NCI-H2081 treated with DMSO at 0.1 percent for 48 hours (cell line): ENCODE measurements at regions not wholly inside any gene's neighbourhood (a gene's known extent, or its start where the extent isn't known, plus 50 kb on each side); places are given as distances from the start of the nearest gene placed in this dataset.

Source experiments
- DNase-seq: peaks from one replicate; lab custom pipeline; 2025; lab: John Stamatoyannopoulos, UW

DNA sequence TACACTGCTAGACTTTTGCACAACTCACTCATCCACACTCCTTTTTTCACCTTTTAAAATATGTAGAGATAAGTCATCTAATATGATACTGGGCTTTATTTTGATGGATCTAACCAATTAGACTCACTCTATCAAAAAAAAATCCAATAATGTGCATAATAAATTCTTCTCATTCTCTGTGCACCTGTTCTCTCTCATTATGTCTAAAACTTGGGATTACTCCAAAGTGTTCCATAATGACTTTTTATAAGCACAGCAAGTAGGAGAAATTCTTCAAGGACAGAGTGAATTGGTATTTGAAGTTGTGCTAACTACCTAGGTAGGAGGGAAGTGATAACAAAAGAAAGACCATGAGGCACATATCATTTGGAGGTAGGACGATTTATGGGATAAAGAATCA lies 1438.8 kb downstream of the PCDH7 start:
- no peak for DNase-seq

DNA sequence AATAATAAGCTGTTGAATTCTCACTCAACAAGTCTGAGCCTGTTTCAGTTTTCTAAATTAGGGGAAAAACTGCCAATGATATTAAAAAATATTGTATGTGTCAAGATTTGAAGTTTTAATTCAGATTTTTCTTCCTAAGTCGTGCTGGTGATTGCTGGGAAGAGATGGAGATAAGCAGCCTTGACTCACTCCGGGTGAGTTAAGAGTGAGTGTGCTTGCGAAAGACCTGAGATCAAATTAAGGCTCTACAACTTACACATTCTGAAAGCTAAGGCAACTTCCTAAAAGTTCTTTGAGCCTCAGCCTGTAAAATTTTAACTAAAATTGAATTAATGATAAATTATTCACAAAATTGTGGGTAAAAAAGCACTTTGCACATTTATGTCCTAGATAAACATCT lies 1441.2 kb downstream of the PCDH7 start:
- DNase-seq, result no peak

DNA sequence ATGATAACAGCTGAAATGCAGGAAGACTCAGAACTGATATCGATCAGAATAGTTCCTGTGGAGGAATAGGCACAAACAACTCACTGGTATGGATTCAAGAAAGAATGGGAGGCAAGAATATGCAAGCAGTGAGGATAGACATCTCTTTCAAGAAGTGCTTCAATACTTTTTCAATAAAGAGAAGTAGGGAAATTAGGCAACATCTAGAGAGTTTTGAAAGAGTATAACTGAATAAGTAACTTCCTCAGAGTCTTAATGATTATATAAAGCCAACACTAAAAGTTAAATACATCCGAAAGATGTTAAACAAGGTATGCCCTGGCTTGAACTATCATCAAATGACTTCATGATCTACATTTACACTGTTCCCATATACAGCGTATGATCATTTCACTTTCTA lies 1443.0 kb downstream of the PCDH7 start:
- DNase-seq, result no peak

DNA sequence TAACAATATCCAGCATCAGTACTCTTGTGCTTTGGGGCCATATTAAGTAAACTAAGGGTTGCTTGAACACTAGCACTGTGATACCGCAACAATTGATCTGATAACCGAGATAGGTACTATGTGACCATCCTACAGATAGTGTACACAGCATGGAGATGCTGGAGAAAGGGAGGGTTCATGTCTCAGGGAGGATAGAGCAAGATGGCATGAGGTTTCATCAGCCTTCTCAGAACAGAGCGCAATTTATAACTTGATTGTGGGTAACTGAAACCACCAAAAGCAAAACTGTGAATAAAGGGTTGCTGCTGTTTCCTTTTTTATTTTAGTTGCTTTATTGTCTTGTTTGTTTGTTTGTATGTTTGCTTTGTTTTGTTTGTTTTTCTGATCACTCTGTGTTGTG lies 1449.7 kb downstream of the PCDH7 start:
- no peak for DNase-seq

DNA sequence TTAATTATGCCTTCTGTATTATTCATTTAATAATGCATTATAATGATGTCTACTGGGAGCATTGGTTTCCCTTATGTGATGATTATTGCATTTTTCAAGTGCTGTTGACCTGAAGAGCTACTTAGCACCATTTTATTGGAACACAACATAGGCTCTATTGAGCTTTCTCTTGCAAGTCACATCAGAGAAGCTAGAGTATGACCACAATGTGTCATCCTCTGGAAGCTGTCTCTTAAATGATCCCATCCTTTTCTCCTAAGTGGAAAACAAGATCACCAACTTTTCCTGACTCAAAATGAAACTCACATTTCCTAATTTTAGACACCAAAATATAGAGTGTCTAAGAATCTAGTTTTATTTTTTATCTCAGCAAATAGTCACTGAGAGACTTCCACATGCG lies 1451.9 kb downstream of the PCDH7 start:
- DNase-seq, result no peak

DNA sequence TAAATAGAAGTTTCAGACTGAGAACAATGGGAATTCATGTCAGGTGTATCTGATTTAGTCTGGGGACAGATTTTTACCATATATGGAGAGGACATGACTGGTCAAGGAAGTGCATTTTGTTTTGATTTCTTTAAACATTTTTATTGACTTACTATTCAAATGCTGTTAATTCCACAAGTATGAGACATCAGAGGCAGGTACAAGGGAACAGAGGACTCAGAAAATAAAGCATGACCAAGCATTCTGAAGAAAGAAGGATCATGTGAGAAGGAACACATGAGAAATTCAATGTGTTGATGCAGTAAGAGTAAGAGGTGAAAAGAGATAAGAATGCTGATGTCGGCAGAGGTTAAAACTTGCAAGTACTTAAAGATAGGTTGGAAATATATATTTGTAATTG lies 1452.6 kb downstream of the PCDH7 start:
- DNase-seq, result no peak

DNA sequence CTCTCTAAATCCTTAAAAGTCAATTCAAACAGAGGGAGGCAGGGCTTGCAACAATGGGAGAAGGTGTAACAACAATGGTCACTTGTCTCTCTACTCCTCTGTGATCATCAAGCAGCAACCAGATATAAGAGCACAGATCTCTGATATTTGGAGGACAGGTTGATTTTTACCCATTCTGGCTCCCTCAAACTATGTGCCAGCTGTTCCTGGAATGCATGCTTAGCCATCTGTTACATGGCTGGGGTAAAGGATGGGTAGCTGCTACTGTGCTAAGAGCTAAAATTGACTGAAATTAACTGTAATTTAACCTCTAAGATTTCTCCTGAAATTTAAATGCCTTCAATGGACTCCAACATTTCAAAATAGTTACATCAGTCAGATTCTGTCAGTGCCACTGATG lies 1459.9 kb downstream of the PCDH7 start:
- DNase-seq, result no peak

DNA sequence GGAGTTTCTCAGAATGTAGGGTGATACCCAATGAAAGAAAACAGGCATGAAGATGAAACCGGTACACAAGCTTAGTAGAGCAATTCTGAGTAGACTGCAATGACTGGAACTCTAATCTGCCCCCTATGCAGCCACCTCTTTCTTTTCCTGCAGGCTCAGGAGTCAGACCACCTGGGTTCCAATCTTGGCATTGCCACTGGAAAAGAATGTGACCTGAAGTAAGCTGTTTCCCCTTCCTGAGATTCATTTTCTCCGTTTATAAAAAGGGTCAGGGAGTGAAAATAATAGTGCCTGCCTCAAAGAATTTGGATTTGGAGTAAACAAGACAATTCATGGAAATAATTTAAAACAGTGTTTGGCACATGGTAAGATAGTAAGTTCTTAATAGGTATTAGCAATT lies 1464.0 kb downstream of the PCDH7 start:
- DNase-seq, result no peak

DNA sequence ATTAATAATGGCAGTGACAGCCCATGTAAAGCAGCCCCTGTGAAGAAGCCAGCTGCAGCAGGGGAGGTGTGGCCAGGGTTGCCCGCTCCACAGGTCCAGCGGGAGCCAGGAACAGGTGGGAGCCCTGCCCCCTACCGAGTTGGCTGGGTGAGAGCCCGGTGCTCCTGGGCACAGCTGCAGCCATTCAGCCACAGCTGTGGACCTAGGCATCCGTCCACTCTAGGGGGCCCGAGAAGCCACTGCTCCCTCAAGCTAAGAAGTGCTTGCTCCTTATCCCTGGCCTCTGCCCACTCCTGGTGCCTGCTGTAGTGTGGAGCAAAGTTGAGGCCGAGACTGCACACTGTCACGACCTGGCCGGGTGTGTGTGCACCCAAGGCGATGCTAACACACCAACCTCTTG lies 1469.0 kb downstream of the PCDH7 start:
- no peak for DNase-seq

DNA sequence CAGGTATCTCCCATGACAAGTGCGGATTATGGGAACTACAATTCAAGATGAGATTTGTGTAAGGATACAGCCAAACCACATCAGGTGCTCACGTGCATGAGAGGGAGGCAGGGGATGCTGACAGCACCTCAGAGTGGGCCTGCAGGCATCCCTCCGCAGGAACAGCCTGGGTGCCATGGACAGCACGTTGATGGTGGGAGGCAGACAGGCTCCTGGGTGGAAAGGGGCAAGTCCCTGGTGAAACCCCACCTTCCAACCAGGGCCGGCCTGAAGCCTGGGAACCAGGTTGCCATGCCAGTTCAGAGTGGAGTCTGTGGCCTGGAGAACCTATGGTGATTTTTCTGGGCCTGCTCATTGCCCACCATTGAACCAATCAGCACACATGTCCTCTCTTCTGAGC lies 1469.6 kb downstream of the PCDH7 start:
- DNase-seq, result no peak

DNA sequence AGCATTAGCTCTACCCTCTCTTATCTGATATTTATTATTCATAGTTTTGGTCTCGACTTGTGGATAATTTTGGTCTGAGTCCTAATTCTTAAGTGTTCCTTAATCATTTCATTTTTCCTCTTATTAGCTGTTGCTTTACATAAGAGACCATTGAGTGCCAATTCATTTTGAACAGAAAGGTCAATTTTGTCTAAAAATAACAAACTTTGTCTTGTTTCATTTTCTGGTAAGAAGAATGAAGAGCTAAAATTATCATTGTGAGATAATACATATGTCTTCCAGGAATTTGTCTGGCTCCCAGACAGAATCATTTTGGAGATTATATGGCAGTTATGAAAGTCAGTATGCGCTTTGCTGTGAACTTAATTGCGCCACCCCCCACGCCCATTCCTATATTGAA lies 1471.8 kb downstream of the PCDH7 start:
- DNase-seq, result no peak

DNA sequence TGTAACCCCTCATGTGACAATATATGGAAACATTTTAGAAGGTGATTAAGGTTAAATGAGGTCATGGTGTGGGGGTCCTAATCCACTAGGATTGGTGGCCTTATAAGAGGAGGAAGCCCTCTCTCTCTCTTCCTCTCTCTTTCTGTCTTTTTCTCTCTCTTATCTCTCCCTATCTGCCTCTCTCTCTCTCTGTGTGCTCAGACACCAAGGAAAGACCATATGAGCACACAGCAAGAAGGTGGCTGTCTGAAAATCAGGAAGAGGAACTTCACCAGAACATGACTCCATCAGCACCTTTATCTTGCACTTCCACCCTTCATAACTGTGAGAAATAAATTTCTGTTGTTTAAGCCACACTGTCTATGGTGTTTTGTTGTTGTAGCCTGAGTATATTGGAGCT lies 1472.2 kb downstream of the PCDH7 start:
- DNase-seq, result no peak

DNA sequence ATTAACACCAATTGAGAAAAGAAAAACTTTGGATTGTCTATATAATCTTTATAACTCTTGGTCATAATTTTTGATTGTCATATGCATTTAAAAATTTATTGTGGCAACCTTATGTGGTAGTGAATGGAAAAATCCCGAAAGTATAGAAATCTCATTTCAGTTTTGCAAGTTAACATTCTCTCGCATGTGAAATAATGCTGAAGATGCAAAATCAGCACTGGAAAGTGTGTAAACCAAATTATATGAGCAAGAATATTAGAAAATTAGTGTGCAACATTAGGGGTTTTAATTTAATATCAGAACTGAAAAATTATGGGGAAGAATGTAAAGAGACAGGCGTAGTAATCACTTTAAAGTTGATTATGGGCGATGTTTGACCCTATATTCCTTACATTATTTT lies 1472.8 kb downstream of the PCDH7 start:
- no peak for DNase-seq

DNA sequence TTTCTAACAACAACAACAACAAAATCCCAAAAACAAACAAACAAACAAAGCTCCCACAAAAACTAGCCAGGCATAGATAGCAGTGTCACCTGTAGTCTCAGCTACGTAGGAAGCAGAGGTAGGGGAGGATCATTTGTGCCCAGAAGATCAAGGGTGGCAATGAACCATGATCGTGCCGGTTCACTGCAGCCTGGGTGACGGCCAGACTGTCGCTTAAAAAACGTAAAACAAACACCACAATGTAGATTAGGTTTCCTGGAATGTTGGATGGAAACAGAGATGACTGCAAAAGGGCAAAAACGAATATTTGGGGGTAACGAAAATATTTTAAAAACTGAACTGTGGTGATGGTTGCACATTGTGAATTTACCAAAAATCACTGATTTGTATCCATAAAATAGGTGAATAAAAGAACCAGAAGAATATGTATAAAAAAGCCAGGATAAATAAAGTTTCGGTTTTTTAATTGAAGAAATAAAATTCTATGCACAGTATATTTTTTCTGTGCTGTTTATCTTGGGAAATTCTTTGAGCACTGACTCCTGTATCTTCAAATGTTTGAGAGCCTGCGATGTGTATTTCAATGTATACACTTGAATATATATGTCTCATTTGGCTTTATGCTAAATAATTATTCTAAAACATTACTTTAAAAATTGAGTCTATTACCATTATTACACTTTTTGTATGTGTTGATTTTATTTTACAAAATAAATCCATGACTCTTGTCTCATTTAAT lies 1477.0 kb downstream of the PCDH7 start:
- DNase-seq, result no peak

DNA sequence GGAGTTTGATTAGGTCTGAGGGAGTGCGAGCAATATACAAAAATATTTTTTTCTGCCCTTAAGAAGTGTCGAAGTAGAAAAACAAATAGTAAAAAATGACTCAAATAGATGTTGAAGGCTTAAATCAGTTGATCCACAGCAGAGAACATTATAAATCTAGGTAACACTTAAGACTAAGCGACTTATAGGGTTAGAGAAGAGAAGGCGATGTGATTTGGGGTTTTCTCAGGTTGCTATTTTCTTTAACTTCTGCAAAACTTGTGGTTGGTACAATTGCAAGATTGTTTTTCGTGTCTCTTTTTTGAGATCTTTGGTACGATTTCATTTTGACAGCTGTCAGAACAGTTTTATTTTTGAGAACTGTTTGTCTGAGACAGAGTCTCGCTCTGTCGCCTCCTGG lies 1479.5 kb downstream of the PCDH7 start:
- no peak for DNase-seq

DNA sequence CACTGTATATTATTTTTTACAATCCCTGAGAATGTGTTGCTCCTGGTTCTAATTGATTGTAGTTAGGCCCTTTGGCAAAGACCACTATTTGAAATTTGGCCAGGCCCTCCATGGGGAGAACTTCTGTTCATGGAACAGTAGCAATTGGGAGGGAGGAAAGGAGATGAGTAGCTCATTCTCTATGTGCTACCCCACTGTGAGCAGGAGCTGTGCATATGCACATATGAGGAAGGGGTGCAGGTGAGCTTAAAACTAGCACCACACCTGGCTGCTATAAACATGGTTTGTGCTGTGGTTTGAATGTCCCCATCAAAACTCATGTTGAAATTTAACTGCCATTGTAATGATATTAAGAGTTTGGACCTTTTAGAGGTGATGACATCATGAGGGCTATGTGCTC lies 1483.2 kb downstream of the PCDH7 start:
- DNase-seq, result no peak

DNA sequence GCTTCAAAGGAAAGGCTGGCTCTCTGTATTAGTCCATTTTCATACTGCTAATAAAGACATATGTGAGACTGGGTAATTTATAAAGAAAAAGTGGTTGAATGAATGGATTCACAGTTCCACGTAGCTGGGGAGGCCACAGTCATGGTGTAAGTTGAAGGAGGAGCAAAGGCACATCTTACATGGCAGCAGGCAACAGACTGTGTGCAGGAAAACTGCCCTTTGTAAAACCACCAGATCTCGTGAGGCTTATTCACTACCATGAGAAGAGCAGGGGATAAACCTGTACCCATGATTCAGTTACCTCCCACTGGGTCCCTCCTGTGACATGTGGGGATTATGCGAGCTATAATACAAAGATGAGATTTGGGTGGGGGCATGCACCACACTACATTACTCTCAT lies 1486.6 kb downstream of the PCDH7 start:
- no peak for DNase-seq

DNA sequence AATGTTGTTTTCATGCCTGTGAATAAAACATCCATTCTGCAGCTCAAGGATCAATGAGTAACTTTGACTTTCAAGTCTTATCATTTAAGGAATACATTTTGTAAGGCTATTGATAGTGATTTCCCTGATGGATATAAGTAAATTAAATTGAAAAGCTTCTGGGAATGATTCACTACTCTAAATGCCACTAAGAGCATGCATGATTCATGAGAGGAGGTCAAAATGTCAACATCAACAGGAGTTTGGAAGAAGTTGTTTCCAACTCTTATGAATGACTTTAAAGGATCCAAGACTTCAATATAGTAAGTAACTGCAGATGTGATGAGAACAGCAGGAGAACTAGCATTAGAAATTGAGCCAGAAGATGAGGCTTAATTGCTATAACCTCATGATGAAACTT lies 1487.3 kb downstream of the PCDH7 start:
- no peak for DNase-seq

DNA sequence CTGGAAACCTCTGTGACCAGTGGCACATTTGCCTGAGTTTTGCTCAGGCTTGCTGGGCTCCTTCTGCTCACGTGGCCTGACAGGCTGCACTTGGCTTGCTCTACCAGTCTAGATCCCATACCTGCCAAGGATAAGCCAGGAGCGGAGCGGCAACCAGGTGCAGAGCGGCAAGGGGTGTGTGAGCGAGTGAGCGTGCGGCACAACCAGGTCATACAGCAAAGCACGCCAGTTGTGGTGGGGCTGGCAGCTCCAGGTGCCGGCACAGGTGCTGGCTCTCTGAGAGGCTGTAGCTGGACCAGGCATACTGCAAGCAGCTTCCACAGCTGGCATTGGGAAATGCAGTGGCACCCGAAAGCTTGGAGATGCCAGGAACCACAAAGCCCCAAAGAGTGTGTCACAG lies 1495.1 kb downstream of the PCDH7 start:
- DNase-seq, result no peak

DNA sequence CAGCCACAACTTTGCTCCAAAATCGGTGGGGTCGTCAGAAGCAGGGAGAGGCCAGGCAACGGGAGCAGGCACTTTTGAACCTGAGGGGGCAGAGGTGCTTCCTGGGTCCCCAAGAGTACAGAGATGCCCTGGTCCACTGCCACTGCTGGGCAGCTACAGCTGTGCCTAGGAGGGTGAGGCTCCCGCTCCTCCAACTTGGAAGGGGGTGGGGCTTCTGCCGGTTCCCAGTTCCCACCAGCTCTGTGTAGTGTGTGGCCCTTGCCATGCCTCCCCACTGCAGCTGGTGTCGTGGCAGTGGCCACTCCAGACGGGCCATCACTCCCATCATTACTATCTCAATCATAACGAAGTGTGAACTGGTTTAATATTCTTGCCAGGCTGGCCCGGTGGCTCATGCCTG lies 1496.3 kb downstream of the PCDH7 start:
- no peak for DNase-seq

DNA sequence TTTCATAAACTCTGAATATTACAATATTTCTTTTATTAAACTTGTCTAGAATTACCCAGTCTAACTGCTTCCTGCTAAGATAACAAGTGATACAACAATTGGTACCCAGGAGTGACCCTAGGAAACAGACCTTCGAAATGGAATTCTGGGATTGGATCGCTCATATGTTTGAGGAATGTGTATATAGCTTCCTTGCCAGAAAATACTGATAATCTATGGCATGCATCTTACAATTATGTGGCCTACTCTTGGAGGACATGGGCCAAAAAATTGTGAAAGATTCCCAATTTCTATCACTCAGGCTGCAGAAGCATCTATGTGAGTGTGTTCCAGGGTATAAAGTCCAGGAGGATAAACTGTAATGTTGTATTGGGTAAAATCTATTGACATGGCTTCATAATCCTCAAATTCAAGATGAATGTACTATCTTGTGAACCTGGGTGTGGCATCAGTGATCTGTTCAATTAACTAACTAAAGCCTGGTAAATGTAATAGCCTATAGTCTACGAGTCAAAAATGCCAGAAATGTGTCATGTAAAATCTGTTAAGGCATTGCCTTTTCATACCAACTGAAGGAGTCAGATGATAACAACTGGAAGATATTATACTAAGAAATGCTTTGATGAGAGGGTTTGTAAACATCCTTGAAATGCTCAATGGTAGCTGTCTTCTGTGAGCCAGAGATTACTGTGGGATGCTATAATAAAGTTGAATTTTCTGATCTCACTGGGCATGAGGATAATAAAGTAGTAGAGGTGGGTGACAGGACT lies 1499.3 kb downstream of the PCDH7 start:
- no peak for DNase-seq

DNA sequence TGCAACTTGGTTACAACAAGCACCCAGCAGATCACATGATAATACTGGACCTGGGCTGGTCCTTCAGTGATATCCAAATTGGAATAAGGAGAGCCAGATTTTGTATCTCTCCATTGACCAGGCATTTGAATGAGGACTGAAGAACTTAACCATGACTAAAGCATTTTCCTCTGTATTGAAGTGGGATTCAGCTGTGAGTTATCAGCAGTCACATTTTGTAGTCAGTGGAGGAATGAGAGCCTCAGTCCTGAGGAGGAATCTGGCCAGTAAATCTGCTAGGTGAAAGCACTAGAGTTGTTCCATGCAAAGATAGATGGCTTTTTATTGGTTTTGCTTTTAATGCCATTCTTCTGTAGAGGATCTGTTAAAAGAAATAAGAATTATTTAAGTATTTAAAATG lies 1506.0 kb downstream of the PCDH7 start:
- DNase-seq, result no peak

DNA sequence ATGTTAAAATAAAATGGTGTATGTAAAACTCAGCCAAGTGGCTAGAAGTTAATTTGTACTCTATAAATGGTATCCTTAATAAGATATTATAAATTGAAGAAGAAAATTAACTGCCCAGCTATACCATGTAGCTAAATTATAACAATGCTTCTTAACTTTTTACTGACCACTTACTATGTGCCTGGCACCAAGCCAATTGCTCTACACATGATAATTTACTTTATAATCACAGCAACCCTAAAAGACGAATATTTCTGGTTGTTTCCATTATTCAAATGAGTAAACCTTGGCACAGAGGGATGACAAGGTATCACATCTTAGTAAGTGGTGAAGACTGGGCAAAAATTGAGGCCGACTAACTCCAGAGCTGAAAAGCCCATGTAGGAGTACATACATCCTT lies 1506.6 kb downstream of the PCDH7 start:
- no peak for DNase-seq

DNA sequence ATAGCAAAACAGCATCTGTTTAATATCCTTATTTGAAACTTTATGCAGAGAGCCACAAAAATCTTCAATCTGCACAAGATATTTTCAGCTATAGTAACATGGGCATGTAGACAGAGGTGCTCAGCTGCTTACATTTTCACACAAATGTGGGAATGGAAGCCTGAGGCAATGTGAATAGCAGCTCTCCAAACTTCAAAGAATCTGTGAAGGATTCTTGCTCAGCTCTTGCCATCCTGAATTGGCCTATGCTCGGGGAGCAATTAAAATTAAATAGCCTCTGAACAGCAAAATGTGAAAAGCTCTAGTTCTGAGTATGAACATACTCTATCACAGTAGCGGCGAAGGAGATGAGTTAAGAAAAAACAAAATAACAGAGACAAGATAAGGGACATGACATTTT lies 1523.8 kb downstream of the PCDH7 start:
- DNase-seq, result no peak
